ENCODE measurements at regions not wholly inside any gene's neighbourhood (a gene's known extent, or its start where the extent isn't known, plus 50 kb on each side); places are given as distances from the start of the nearest gene placed in this dataset.

DNA sequence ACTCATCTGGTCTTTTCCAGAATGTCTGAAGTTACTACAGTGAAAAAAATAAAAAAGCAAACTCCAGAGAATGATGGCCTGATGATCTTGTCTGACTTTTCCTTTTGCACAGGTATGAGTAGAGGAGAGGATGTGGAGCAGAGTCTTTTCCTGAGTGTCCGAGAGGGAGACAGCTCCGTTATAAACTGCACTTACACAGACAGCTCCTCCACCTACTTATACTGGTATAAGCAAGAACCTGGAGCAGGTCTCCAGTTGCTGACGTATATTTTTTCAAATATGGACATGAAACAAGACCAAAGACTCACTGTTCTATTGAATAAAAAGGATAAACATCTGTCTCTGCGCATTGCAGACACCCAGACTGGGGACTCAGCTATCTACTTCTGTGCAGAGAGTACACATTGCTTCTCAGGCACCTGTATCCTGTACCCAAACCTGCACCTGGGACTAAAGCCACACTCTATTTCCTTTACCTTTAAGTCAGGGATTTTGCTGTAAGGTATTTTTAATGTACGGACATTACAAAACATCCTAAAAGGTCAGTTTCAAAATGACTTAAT, 75.8 kb upstream of the OR4E1 start:
- TF ChIP-seq, protein P1, sequence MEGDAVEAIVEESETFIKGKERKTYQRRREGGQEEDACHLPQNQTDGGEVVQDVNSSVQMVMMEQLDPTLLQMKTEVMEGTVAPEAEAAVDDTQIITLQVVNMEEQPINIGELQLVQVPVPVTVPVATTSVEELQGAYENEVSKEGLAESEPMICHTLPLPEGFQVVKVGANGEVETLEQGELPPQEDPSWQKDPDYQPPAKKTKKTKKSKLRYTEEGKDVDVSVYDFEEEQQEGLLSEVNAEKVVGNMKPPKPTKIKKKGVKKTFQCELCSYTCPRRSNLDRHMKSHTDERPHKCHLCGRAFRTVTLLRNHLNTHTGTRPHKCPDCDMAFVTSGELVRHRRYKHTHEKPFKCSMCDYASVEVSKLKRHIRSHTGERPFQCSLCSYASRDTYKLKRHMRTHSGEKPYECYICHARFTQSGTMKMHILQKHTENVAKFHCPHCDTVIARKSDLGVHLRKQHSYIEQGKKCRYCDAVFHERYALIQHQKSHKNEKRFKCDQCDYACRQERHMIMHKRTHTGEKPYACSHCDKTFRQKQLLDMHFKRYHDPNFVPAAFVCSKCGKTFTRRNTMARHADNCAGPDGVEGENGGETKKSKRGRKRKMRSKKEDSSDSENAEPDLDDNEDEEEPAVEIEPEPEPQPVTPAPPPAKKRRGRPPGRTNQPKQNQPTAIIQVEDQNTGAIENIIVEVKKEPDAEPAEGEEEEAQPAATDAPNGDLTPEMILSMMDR (IDR thresholded peaks at IDR 0.05) = no peak
- TF ChIP-seq POLR2AphosphoS5 (IDR thresholded peaks at IDR 0.05) = no peak
- no peak for TF ChIP-seq POLR2A (IDR thresholded peaks at IDR 0.05)
